ENCODE measurements at regions not wholly inside any gene's neighbourhood (a gene's known extent, or its start where the extent isn't known, plus 50 kb on each side); places are given as distances from the start of the nearest gene placed in this dataset.

GRCh38 chrY:15540516-15540915 is 1016.2 kb downstream of the NLGN4Y start:
- DNase-seq (ENCODE audit: low read depth) (no peak), FAIRE-seq (no peak)
- no peak for TF ChIP-seq CTCF (IDR thresholded peaks at IDR 0.05; ENCODE audit: insufficient read depth, low read length, severe bottlenecking)
- Histone ChIP-seq H3K27me3 (ENCODE audit: control insufficient read depth, insufficient read depth, low read length) (no peaks in the 10 kb centered on the region), H3K36me3 (ENCODE audit: control insufficient read depth, insufficient read depth, low read length) (no peaks in the 10 kb centered on the region), H3K4me3 (ENCODE audit: low read depth, low read length) (no peak overlapping the region)

- H3K36me3 ChIP-seq (ENCODE audit: control insufficient read depth, insufficient read depth, low read length), result no peaks in the 10 kb centered on the region
- no peaks in the 10 kb centered on the region for H3K27me3 ChIP-seq (ENCODE audit: control insufficient read depth, insufficient read depth, low read length)
- no peak overlapping the region for H3K4me3 ChIP-seq (ENCODE audit: low read depth, low read length)
- FAIRE-seq (no peak), DNase-seq (ENCODE audit: low read depth) (no peak)
- TF ChIP-seq CTCF (IDR thresholded peaks at IDR 0.05; ENCODE audit: insufficient read depth, low read length, severe bottlenecking), result no peak
Measured at GRCh38 chrY:15546177-15546754, 1021.9 kb downstream of the NLGN4Y start.

- FAIRE-seq (no peak), DNase-seq (ENCODE audit: low read depth) (no peak)
- no peaks in the 10 kb centered on the region for H3K27me3 ChIP-seq (ENCODE audit: control insufficient read depth, insufficient read depth, low read length)
- no peak for TF ChIP-seq CTCF (IDR thresholded peaks at IDR 0.05; ENCODE audit: insufficient read depth, low read length, severe bottlenecking)
- no peaks in the 10 kb centered on the region for H3K36me3 ChIP-seq (ENCODE audit: control insufficient read depth, insufficient read depth, low read length)
- H3K4me3 ChIP-seq (ENCODE audit: low read depth, low read length), result no peak overlapping the region
Measured at GRCh38 chrY:15552074-15552473, 1027.7 kb downstream of the NLGN4Y start.

GRCh38 chrY:15554991-15555390 is 1030.7 kb downstream of the NLGN4Y start:
- Histone ChIP-seq H3K4me3 (ENCODE audit: low read depth, low read length) (no peak overlapping the region), H3K36me3 (ENCODE audit: control insufficient read depth, insufficient read depth, low read length) (no peaks in the 10 kb centered on the region), H3K27me3 (ENCODE audit: control insufficient read depth, insufficient read depth, low read length) (no peaks in the 10 kb centered on the region)
- FAIRE-seq (no peak), DNase-seq (ENCODE audit: low read depth) (peak; percentile 92)
- TF ChIP-seq CTCF (IDR thresholded peaks at IDR 0.05; ENCODE audit: insufficient read depth, low read length, severe bottlenecking), result no peak

GRCh38 chrY:15559169-15559568 is 1034.8 kb downstream of the NLGN4Y start:
- FAIRE-seq (no peak), DNase-seq (ENCODE audit: low read depth) (peak; percentile 4)
- Histone ChIP-seq H3K36me3 (ENCODE audit: control insufficient read depth, insufficient read depth, low read length) (no peaks in the 10 kb centered on the region), H3K4me3 (ENCODE audit: low read depth, low read length) (no peak overlapping the region), H3K27me3 (ENCODE audit: control insufficient read depth, insufficient read depth, low read length) (no peaks in the 10 kb centered on the region)
- TF ChIP-seq CTCF (IDR thresholded peaks at IDR 0.05; ENCODE audit: insufficient read depth, low read length, severe bottlenecking), result no peak

- DNase-seq (ENCODE audit: low read depth) (no peak), FAIRE-seq (no peak)
- Histone ChIP-seq H3K4me3 (ENCODE audit: low read depth, low read length) (no peak overlapping the region), H3K27me3 (ENCODE audit: control insufficient read depth, insufficient read depth, low read length) (no peaks in the 10 kb centered on the region), H3K36me3 (ENCODE audit: control insufficient read depth, insufficient read depth, low read length) (no peaks in the 10 kb centered on the region)
- no peak for TF ChIP-seq CTCF (IDR thresholded peaks at IDR 0.05; ENCODE audit: insufficient read depth, low read length, severe bottlenecking)
Measured at GRCh38 chrY:15560840-15561239, 1036.5 kb downstream of the NLGN4Y start.

Measured in bronchial epithelial cell (primary cell).